ENCODE measurements at regions not wholly inside any gene's neighbourhood (a gene's known extent, or its start where the extent isn't known, plus 50 kb on each side); places are given as distances from the start of the nearest gene placed in this dataset.
"Not testable (repeated sequence)": the region's sequence is repeated elsewhere in the genome, so short reads cannot be mapped to it uniquely, and the experiment has no call there.

DNA sequence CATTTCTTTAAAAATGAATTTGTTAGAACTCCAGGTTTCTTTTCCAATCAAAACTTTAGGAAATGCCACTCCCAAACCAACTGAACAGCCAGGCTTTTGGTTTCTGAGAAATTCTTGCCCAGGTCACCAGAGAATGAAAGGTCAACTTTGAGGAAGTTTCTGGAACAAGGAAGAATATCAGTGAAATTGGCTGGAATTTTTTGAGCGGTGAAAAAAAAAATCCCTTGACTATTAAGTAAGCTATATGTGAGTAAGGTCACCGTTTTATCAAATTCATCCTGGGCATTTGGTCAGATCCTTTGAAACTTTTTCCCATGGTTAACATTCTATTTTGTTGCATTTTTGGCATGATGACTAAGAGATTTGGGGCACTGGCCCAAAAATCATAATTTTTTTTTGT, 469.3 kb downstream of the LTN1 start:
- no peak for DNase-seq (ENCODE audit: low read depth in 2 of 2)

DNA sequence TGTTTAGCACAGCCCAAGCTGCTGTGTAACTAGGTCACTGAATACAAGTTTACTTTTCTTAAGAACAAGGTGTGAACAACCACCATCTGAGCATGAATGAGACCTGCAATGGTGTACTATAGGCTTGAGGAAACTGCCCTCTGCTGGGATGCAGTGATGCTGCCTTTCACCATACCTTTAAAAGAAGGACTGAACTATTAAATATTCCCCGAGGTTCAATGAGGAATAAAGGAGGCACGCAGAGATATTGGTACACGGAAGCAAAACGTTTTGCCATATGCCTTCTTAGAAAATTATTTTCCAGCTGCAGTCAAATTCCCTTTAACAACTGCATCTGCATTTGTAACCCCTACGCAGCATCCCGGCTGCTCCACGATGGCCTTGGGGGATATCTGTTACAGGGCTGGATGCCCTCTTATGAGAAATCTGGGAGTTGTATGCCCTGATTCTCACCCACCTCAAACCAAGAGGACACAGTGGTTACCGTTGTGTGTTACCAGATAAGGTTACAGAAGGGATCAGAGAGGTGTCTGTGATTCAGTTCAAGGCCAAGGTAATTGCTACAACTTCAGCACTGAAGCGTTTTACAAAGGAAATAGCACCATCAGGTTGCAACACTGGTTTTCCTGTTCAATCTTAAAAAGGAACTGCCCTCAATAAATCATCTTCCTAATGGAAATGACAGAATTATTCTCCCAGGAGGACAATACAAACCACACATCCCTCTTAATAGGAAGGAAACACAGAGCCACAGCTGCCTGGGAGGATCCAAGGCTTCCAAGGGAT, 470.5 kb downstream of the LTN1 start:
- DNase-seq (ENCODE audit: low read depth in 2 of 2): no peak

DNA sequence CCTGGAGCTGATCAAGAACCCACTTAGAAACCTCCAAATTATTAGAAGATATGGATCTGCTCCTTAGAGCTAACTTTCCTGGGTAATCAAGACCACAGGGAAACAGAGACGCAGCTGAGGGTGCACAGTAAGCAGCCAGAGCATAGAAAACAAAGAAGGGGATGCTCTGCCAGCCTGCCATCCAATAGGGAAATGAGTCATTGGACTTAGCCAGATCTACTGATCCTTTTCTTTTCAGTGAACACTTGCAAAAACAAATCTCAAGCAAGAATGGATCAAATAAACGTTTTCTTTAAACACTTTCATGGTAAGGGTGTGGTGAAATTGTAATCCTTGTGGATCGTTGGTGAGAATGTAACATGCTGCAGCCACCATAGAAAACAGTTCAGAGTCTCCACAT, 474.0 kb downstream of the LTN1 start:
- DNase-seq (ENCODE audit: low read depth in 2 of 2): no peak

DNA sequence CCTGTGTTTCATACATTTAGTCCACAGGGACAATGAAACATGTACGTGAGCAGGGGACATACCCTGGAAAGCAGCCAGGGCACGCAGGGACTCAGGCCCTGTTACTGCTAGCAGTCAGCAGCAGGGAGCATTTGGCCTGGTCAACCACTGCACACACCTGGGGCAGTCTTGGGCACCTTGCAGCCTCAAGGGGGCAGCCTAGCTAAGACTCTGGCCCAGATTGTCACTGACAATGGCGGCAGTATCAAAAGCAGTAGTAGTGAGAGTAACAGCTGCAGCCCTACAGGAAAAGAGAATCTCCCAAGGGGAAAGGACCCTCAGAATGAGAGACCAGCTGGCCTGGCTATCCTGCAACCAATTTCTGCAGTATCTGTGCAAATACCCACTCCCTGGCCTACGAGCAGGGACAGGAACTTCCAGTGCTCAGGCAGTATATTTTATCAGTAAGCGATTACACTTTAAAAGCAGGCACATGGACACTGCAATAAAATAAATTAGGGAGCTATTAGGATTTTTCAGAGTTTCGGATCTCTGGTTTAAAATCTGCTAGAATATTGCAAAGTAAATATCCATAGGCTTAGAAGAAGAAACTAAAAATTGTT, 475.6 kb downstream of the LTN1 start:
- DNase-seq (ENCODE audit: low read depth in 2 of 2): peak in 1 of 2 donors; percentile 12

DNA sequence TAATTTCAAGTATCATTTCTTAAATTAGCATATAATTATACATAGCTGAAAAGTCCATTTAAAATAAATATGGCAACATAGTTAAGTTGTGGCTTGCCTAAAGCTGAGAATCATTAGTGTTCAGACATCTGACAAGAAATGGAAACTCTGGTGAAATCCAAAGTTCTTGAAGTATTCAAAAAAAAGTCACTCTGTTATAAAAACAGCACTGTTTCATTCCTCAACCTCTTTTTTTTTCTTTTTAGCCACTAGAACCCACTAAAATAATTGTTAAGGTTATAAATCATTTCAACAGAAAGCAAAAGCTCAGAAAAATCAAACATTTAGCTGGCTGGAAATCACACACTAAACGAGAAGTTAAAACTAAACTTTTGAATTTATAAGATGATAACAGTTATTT, 476.7 kb downstream of the LTN1 start:
- no peak for DNase-seq (ENCODE audit: low read depth in 2 of 2)

DNA sequence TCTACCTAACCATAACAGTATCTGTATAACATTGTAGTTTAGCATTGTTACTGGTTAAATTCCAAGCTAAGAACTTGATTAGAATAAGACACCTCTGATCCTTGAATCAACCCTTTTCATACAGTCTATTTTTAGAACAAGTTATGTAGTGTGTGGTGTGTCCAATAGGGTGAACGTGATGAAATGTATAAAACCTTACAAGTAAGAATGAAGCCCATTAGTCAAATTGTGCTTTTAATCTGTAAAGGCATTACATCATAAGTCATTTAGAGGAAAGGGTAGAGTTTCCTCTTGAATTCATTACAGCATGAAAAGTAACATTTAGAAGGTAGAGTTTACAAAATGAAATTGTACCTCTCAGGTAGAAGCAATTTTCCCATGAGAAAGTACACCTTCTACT, 479.2 kb downstream of the LTN1 start:
- DNase-seq (ENCODE audit: low read depth in 2 of 2): no peak

DNA sequence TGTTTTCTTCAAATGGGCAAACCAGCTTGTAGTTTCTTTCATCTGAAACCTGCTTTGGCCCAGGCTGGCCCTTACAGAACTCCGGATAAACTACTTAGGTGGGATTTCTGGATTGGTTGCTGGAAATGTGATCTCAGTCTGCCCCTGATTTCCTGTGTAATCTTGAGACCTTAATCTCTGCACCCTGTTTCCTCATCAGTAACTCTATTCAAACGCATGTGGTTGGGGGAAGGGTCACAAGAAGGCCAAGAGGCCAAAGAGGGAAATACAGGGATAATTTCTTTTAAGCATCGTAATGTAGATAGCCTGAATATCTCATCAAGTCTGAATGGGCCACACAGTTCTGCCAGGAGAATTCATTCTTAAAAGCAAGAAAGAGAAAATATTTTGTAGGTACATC, 483.6 kb downstream of the LTN1 start:
- no peak for DNase-seq (ENCODE audit: low read depth in 2 of 2)

DNA sequence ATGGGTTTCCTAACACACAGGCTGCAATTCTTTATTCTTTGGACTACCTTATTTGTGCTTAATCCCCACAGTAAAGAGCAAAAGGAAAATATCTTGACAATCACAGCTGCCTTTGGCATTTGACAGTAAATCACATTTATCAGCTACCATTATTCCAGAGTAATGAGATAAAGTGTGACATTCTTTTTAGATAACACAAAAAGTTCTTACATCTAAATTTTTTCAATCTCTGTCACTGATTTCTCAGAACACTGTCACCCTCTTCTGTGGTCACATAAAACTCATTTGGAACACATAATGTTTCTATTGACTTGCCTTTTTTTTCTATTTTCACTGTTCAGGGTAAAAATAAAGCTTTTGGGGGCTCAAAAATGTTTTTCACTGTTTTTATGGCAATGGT, 484.6 kb downstream of the LTN1 start:
- DNase-seq (ENCODE audit: low read depth in 2 of 2): no peak

DNA sequence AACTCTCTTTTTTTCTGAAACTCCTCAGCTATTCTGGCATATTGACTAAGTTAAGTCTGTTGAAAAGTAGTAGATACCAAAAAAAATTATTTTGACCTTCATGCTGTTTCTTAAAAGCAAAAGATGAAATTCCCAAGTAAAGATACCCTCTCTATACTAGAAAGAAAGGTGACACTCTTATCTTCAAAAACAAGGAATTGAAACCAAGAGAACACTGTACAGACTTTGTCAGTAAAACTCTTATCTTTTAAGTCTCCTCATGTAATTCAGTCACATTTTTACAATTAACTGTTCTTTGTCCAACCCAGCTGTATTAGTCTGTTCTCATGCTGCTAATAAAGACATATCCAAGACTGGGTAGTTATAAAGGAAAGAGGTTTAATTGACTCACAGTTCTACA, 496.2 kb downstream of the LTN1 start:
- DNase-seq (ENCODE audit: low read depth in 2 of 2): no peak

DNA sequence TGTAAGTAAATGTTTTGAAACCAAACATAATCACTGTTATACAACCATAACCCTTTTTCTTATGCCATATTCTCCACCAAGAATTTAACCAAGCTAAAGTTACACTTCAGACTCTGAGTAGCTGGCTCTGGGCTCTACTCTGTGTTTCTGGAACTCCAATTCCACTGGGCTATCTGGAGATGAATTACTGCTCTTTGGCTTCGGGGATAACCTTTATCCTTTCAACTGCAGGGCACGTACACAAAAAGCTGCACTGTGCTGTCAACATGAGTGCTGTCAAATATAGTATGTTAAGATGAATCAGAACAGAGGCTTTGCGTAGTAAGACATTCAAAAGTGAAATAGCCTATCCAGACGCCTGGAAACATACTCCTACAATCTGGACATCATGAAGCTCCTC, 500.6 kb downstream of the LTN1 start:
- DNase-seq (ENCODE audit: low read depth in 2 of 2): no peak

DNA sequence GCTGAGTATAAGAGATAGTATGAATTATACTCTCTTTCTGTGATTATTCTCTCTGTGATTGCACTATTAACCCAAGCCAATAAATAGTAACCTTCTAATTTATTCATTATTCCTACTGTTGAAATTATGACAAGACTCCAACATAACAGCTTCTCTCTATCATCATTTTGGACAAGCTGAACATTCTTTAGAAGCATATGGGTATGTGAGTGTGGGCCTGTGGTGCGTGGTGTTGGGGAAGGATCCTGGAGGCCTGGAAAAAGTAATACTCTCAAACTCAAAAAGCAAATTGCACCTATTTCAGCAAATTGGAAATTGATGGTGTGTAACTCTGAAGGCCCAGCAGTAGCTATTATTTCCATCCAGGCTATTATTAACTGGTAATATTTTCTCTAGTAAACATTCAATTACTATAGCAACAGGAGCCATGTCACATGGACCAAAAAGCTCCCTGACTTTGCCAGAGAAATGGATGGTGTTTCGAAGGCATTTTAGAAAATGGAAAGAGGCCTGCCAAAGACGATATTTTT, 502.8 kb downstream of the LTN1 start:
- no peak for DNase-seq (ENCODE audit: low read depth in 2 of 2)

DNA sequence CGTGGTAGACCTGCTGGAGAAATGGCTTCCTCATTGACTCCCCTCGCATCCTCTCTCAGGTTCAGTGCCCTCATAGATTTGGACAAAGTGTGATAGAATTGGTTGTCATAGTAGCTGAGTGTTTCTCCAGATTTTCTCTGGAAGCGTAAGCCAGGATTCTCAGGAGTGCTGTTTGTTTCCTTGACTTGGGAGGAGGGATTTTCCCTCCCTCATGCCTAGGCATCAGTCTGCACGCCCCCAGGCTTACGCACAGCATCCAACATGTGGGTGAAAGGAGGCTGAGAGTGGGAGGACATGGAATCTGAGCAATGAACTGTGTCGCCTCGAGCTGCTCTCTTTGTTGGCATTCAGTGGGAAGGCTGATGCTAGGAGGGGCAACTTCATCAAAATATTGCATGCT, 503.5 kb downstream of the LTN1 start:
- DNase-seq (ENCODE audit: low read depth in 2 of 2): no peak

DNA sequence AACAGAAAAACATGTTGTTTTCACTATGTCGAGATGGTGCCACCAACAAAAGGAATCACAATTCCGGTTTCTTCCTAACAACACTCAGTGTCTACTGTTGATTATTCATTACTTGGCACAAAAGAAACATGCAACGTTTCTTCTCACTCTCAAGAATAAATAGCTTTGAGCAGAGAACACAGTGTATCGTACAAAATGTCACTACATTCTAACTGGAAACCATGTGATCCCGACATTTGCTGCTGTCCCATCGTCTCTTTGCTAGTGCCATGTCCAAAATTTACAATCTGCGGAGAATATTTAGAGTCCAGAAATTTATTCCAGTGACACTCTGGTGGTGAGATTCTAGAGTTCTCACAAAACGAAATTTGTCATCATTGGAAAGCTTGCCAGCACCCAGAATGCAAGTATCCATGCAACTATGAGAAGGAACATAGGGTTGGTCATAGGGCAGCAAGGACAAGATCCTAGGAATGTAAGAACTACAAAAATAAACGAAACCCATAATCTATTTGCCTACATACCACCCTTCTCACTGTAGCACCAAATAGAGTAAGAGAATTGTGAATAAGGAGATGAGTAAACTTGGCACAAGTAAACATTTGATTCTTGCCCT, 505.1 kb downstream of the LTN1 start:
- no peak for DNase-seq (ENCODE audit: low read depth in 2 of 2)

DNA sequence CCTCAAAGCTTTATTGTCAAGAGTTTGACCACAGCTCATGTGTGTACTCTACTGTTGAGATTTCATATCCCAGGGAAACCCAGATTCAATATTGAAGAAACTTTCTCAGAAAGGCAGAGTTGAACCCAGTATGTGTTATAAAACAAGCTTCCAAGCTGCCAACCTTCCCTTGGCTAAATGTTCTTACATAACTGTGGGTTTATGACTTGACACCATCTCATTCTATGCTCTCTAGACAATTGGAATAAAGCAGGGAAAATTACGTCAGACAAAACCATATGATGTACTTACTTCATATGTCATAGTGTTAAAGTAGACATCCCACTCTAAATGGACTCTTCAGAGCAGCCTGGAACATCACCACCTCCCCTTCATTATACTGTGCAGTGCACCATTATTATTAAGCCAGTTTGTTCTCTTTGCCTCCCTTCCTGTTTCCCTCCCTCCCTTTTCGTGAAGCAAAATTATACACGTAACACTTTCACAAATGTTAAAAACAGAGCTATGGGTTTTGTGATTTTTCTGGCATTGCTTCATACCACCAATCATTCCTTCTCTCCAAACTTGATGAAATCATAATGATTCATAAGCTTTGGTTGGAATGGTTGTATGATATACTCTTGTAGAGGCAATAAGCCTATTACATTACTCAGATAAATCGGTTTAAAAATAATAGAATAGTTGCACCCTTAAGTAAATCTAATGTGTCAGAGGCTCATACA, 507.2 kb downstream of the LTN1 start:
- DNase-seq (ENCODE audit: low read depth in 2 of 2): no peak

DNA sequence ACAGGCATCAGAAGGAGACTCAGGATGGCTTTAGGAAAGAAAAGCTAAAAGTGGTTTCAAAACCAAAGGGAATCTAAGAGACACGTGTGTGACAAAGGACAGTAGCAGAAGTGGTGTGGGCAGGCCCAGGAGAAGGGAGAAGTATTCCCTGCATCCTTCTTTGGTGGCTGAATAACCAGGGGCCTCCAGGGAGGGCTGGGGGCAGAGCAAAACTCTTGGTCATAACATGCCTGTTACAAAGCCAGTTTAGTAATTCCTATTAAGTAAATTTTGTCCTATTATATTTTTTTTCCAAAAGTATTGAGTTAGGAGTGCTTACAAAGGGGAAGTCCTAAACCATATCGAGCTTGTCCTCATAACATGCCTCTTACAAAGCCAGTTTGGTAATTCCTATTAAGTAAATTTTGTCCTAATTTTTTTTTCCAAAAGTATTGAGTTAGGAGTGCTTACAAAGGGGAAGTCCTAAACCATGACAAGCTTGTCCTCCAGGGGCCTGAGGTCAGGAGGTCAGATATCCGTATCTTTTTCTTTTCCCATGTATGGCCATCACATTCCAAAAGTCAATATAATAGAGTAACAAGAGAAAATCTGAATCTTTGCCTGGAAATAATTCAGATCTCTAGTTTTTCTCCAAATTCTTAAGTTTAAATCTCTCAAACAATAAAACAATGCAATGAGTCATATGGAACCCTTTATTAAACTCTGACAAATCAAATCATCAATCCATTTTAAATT, 509.2 kb downstream of the LTN1 start:
- DNase-seq (ENCODE audit: low read depth in 2 of 2): no peak

DNA sequence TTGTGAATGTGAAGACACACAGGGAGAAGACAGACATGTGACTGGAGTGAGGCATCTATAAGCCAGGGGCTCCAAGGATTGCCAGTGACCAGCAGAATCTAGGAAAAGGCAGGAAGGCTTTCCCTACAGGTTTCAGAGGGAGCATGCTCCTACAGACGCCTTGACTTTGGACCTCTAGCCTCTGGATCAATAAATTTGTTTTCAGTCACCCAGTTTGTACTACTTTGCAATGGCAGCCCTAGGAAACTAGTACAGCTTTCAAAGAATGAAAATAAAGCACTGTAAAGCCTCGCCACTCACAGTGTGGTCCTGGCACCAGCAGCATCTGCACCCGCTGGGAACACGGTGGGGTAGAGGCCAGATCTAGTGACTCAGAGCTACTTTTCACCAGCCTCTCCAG, 510.0 kb downstream of the LTN1 start:
- no peak for DNase-seq (ENCODE audit: low read depth in 2 of 2)

DNA sequence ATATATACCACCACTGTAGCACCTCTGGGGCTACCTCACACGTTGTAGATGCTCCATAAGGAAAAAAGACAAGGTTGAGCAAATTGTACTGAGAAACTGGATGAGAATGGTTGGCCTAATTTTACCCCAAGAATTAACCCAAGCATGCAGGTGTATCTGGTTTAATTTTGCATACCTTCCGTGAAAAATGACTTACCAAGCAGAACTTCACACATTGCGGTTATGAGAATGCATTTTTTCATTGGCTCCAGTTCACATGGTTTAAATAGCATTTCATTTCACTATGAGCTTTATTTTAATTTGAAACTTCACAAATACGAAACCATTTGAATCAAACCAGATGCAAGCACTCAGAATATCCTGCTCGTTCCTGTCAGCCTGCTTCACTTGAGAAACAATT, 512.2 kb downstream of the LTN1 start:
- no peak for DNase-seq (ENCODE audit: low read depth in 2 of 2)

DNA sequence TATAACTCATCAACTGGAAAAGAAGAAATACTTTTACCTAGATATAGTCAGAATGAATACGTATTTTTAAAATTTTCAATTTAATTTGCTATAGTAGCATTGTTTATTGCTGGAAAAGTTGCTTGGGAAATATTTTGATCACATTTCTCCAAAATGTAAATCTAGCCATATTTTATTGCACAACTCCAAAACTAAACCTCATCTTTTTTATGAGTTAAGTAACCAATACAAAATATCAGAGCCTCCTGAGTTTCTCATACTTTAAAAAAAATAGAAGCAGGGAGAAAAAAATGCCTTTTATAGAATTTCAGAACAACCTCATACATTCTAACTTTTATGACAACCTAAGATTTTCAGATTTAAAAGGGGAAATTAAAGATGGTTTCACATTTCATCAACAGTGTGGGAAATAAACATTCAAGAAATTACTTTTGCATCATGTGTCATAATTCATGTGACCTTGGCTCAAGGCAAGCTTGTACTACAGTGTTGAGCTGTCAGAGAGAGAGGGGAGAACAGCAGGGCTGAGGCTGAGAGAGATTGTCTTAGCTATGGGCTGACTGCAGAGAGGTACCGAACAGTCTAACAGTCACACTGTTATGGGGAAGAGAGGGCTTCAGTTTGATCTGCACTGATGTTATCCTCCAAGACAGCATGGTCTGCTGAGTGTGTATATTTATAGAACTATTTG, 519.0 kb downstream of the LTN1 start:
- DNase-seq (ENCODE audit: low read depth in 2 of 2): no peak

DNA sequence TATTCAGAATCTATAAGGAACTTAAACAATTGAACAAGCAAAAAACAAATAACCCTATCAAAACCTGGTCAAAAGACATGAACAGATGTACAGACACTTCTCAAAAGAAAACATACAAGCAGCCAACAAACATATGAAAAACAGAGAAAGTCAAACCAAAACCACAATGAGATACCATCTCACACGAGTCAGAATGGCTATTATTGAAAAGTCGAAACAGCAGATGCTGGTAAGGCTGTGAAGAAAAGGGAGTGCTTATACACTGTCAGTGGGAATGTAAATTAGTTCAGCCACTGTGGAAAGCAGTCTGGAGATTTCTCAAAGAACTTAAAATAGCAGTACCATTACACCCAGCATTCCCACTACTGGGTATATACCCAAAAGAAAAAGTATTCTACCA, 520.1 kb downstream of the LTN1 start:
- not testable (repeated sequence) for DNase-seq (ENCODE audit: low read depth in 2 of 2)

DNA sequence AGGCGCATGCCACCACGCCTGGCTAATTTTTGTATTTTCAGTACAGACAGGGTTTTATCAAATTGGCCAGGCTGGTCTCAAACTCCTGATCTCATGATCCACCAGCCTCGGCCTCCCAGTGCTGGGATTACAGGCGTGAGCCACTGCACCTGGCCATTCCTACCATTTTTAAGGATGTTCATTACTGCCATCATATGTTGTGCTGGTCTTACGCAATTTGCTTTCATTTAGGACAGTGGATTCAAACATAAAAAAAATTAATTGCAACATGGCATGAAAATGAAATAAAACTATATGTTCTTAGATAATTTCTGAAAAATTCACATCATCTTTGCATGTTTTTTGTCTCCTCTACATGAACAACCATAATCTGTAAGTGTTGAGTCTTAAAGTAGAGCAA, 527.7 kb downstream of the LTN1 start:
- DNase-seq (ENCODE audit: low read depth in 2 of 2): no peak

DNA sequence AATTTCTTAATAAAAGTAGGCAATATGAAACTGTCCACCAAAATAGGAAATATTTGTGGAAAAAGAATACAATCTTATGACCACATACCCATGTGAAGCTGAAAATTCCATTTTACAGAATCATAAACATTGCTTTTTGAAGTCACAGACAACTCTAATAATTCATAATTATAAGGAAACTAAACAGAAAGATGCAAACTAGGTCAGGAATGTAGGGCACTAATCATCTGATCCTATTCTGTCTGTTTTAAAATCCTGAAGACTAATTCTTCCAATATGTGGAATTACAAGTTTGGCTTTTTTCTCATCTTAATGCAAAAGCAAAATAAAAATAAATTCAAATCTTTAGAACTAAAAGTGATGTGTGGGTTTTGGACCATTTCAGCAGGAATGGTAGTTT, 528.6 kb downstream of the LTN1 start:
- DNase-seq (ENCODE audit: low read depth in 2 of 2): no peak
